ENCODE measurements at regions not wholly inside any gene's neighbourhood (a gene's known extent, or its start where the extent isn't known, plus 50 kb on each side); places are given as distances from the start of the nearest gene placed in this dataset.
"Not testable (repeated sequence)": the region's sequence is repeated elsewhere in the genome, so short reads cannot be mapped to it uniquely, and the experiment has no call there.

DNA sequence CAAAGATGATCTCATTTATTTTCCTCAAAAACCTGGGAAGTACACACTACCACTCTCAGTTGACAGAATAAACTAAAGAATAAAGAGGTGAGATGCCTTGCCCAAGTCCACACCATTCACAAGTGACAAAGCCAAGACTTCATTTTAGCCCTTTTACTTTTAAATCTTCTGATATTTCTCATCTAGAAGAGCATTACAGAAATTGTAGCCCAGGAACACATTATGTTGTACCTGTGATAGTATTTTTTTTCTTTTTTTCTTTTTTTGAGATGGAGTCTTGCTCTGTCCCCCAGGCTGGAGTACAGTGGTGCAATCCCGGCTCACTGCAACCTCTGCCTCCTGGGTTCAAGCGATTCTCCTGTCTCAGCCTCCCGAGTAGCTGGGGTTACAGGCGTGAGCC is 268.6 kb downstream of the FGFR2 start:
- not testable (repeated sequence) for DNase-seq (ENCODE audit: low read depth in 2 of 2)

DNA sequence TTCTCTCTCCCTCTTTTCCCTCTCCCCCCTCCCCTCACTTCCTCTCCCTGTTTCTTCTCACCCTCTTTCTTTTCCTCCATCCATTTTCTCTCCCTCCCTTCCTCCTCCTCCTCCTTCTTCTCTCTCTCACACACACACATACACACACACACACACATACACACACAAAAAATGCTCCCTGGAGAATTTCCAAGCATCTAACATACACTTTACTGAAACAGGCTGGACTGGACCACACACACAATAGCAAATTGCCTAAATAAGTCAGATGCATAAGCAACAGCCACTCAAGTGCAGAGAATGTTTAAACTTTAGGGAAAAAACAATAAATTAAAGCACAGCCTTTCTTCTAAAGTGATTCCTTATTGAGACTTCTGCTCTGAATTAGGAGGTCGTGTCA is 267.7 kb downstream of the FGFR2 start:
- no peak for DNase-seq (ENCODE audit: low read depth in 2 of 2)

GRCh38 chr10:121332353-121332752 is 265.9 kb downstream of the FGFR2 start:
- DNase-seq (ENCODE audit: low read depth in 2 of 2) = no peak

- no peak for DNase-seq (ENCODE audit: low read depth in 2 of 2)
These were observed 265.1 kb downstream of the FGFR2 start for GRCh38 chr10:121332829-121333765.

GRCh38 chr10:121335386-121335925 is 262.8 kb downstream of the FGFR2 start:
- DNase-seq (ENCODE audit: low read depth in 2 of 2) = no peak

DNA sequence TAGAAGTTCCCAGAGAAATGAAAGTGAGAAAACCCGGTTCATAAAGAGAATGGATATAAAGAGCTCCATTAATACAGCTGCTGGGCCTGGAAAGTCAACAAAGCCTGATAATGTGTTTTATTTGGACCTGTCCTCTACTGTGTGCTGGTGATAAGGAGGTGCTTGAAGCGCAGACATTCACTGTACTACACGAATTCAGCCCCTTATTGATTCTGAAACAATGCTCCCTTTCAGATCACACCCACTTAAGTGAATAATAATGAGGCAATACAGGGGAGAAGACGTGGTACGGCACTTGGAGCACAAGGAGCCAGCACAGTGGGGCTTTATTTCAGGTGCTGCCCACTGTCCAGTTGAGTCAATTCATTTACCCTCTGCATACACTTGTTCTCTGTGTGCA is 260.8 kb downstream of the FGFR2 start:
- no peak for DNase-seq (ENCODE audit: low read depth in 2 of 2)

GRCh38 chr10:121338206-121338980 is 259.9 kb downstream of the FGFR2 start:
- no peak for DNase-seq (ENCODE audit: low read depth in 2 of 2)

GRCh38 chr10:121339114-121339513 is 259.1 kb downstream of the FGFR2 start:
- DNase-seq (ENCODE audit: low read depth in 2 of 2) = no peak

DNA sequence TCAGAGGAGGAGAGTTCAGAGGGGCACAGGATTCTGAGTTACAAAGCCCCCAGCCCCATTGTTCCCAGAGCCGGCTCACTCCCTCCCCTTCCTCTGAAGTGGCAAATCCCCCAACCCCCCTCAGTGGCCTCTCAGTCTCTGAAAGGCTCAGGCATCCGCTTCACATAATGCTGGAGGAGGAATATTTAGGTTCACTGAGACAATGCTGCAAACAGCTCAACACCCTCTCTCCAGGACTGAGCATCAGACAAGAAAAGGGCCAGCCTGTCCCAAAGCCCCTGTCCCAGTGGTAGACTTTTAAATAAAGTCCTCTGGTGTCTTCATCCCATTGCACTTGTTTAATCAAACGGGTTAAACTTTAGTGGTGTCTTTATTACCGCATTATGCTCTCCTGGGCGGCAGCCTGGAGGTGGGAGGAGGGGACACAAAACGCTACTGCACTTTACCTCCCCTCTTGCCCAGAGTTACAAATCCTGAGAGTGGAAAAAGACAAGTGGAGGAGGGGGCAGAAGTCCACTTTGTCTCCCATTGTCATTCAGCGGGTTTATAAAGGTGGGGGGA is 257.9 kb downstream of the FGFR2 start:
- no peak for DNase-seq (ENCODE audit: low read depth in 2 of 2)

GRCh38 chr10:121351540-121351939 is 246.7 kb downstream of the FGFR2 start:
- DNase-seq (ENCODE audit: low read depth in 2 of 2) = no peak

DNA sequence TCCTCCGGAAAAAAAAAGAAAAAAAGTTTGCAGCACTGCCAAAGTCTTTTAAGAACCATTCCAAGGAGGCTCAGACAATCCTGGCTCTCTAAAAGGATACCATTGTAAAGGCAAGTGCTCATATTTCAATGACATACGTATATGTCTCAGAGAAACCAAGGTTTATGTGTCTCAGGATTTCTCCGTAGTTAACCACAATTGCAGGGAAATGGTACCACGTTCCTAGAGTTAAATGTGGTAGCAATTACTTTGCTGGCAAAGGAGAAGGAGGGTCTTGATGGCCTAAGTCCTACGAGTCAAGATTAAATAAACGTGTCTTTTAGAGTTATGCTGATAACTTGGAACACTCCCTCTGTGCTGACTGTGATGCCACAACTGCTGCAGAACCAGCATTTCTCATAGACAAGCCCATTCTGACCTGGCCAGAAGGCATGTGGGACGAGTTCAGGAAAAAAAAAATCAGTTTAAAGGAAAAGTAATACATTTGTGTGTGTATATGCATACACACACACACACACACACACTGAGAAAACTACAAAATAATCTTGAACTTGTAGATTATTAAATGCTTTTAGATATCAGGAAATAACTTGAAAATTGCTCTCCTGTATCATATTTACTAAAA is 245.9 kb downstream of the FGFR2 start:
- no peak for DNase-seq (ENCODE audit: low read depth in 2 of 2)

GRCh38 chr10:121355161-121355560 is 243.1 kb downstream of the FGFR2 start:
- DNase-seq (ENCODE audit: low read depth in 2 of 2) = no peak

- DNase-seq (ENCODE audit: low read depth in 2 of 2) = no peak
These were observed 242.1 kb downstream of the FGFR2 start for GRCh38 chr10:121356183-121356582.

DNA sequence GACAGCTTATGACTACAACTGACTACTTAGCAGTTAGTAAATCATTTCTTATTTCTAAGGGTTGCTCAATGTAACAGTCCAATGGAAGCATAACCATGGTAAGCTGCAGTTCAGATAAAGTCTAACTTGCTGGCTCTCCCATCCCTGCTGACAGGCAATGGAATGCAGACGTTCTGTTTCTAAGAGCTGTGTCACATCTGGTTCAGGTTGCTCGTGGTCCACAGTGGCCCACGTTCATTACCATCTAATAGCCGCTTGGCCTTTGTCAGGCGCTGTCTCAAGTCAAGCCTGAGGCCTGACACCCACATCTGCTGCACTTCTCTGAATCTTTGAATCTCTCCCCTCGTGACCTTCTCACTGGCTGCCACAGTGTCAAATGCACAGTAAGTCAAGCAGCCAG is 240.8 kb downstream of the FGFR2 start:
- DNase-seq (ENCODE audit: low read depth in 2 of 2) = no peak

DNA sequence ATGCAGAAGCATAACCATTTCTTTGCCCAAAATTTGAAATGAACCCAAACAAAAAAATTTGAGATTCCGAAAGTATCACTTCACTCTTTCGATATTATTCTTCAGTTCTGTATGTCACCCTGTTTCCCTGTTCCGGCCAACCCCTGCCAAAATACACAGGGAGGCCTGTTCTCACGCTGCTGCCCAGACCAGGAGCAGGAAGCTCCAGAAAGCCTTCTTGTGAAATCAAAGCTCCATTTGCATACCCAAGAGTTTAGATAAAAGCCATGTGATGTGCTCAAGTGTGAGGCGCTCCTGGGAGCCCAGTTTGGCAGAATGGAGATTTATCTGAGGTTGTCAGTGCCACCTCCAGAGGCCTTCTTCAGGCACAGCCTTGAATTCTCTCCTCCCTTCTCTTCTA is 236.2 kb downstream of the FGFR2 start:
- no peak for DNase-seq (ENCODE audit: low read depth in 2 of 2)

DNA sequence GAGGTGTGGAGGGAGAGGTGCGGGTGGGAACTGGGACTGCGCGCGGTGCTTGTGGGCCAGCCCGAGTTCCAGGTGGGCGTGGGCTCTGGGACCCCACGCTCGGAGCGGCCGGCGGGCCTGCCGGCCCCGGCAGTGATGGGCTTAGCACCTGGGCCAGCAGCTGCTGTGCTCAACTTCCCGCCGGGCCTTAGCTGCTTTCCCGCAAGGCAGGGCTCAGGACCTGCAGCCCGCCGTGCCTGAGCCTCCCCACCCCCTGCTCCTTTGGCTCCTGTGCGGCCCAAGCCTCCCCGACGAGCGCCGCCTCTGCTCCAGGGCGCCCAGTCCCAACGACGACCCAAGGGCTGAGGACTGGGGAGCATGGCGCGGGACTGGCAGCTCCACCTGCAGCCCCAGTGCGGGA is 232.7 kb downstream of the FGFR2 start:
- no peak for DNase-seq (ENCODE audit: low read depth in 2 of 2)

DNA sequence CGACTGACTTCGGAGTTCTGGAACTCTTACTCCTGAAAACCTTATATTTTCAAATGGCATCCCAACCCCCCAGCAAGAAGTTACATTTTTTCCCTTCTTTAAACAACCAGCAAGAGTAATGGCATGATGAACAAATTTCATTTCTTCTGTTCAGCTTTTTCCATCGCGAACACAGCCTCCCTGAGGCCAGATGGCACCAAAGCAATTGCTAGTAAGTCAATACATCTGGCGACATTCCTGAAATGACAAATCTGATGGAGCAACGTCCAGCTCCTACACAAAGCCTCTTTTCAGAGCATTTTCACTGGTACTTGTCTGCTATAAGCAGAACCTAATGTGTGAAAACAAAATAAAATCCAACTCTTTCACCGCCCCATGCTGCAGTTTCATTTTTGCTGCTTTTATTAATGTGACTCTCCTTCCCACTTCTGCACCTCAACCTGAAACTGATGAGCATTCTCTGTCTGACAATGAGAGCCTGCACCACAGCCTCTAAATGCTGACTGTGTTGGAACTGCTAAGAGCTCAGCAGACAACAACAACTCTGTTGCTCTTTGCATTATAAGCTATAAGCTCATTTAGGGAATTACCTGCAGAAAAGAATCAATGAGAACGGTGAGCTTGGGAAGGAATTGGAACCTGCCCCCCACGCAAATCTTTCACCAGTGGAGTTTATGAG is 229.8 kb downstream of the FGFR2 start:
- no peak for DNase-seq (ENCODE audit: low read depth in 2 of 2)

- DNase-seq (ENCODE audit: low read depth in 2 of 2) = no peak
These were observed 228.6 kb downstream of the FGFR2 start for GRCh38 chr10:121369616-121370015.

DNA sequence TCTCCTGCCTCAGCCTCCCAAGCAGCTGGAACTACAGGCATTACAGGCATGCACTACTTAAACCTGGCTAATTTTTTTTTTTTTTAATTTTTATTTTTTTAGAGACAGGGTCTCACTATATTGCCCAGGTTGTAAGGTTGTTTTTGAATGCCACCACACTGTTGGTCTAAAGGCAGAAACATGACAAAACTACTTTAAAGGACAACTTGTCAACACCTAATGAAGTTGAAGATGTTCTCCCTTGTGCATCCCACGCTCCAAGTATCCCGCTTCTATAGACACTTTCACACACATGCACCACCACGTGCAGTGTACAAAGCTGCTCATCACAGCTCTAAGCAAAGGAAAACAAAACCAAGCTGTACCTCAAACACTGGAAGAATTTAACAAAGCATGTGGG is 226.4 kb downstream of the FGFR2 start:
- no peak for DNase-seq (ENCODE audit: low read depth in 2 of 2)

GRCh38 chr10:121373411-121373810 is 224.8 kb downstream of the FGFR2 start:
- DNase-seq (ENCODE audit: low read depth in 2 of 2) = no peak

GRCh38 chr10:121374121-121374520 is 224.1 kb downstream of the FGFR2 start:
- DNase-seq (ENCODE audit: low read depth in 2 of 2) = no peak

Measured in activated CD4-positive, alpha-beta T cell treated with anti-CD3 and anti-CD28 coated beads for 24 hours (primary cell).